HL-60 (cell line): ENCODE measurements at regions not wholly inside any gene's neighbourhood (a gene's known extent, or its start where the extent isn't known, plus 50 kb on each side); places are given as distances from the start of the nearest gene placed in this dataset.

Experiments
- GABPA ChIP-seq: IDR thresholded peaks from 2 replicates; pipeline ENCODE4 v1.6.1; 2012; ENCODE audit warnings: low read depth
- POLR2AphosphoS5 ChIP-seq: IDR thresholded peaks from 2 replicates; pipeline ENCODE4 v1.6.1; 2012; ENCODE audit warnings: low read depth

GRCh38 chr21:32064281-32064910 is 191.6 kb downstream of the HUNK start:
- TF ChIP-seq POLR2AphosphoS5 (no peak), GABPA (no peak)
